GM20000 (cell line): ENCODE measurements at regions not wholly inside any gene's neighbourhood (a gene's known extent, or its start where the extent isn't known, plus 50 kb on each side); places are given as distances from the start of the nearest gene placed in this dataset.

Source experiments
- DNase-seq: peaks from one replicate; pipeline ENCODE4 v3.0.0; 2012; ENCODE audit warnings: low spot score
- TF ChIP-seq, protein P1 (sequence below): IDR thresholded peaks from 2 replicates; pipeline ENCODE4 v1.5.1; 2012; ENCODE audit warnings: mild to moderate bottlenecking, control low read depth; ENCODE audit errors: extremely low read depth, missing control alignments

- TF ChIP-seq, protein P1, sequence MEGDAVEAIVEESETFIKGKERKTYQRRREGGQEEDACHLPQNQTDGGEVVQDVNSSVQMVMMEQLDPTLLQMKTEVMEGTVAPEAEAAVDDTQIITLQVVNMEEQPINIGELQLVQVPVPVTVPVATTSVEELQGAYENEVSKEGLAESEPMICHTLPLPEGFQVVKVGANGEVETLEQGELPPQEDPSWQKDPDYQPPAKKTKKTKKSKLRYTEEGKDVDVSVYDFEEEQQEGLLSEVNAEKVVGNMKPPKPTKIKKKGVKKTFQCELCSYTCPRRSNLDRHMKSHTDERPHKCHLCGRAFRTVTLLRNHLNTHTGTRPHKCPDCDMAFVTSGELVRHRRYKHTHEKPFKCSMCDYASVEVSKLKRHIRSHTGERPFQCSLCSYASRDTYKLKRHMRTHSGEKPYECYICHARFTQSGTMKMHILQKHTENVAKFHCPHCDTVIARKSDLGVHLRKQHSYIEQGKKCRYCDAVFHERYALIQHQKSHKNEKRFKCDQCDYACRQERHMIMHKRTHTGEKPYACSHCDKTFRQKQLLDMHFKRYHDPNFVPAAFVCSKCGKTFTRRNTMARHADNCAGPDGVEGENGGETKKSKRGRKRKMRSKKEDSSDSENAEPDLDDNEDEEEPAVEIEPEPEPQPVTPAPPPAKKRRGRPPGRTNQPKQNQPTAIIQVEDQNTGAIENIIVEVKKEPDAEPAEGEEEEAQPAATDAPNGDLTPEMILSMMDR, result no peak
- DNase-seq, result no peak
Measured at GRCh38 chr2:234247453-234248180, 197.1 kb downstream of the SPP2 start.

DNA sequence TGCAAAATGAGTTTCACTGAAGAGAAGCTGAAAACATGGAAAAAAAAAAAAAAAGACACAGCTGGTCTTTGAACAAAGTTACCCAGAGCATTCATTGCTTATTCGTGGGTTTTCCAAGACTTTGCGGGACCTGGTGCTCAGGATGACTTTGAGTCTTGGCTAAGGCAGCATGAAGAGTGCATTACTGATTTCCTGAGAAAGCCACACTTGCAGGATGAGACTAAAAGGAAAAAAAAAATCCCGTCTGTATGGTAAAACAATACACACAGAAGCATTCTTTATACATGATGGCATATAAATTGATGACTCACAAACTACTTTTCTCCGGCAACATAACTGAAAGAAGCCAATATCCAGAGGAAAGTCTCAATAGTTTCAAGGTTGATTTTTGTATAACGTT, 195.4 kb downstream of the SPP2 start:
- DNase-seq, result no peak
- TF ChIP-seq, protein P1, result no peak

GRCh38 chr2:234243871-234244565, 193.5 kb downstream of the SPP2 start:
- DNase-seq, result no peak
- TF ChIP-seq, protein P1, result no peak

- DNase-seq, result no peak
- TF ChIP-seq, protein P1, result no peak
Measured at GRCh38 chr2:234242459-234242836, 191.9 kb downstream of the SPP2 start.

DNA sequence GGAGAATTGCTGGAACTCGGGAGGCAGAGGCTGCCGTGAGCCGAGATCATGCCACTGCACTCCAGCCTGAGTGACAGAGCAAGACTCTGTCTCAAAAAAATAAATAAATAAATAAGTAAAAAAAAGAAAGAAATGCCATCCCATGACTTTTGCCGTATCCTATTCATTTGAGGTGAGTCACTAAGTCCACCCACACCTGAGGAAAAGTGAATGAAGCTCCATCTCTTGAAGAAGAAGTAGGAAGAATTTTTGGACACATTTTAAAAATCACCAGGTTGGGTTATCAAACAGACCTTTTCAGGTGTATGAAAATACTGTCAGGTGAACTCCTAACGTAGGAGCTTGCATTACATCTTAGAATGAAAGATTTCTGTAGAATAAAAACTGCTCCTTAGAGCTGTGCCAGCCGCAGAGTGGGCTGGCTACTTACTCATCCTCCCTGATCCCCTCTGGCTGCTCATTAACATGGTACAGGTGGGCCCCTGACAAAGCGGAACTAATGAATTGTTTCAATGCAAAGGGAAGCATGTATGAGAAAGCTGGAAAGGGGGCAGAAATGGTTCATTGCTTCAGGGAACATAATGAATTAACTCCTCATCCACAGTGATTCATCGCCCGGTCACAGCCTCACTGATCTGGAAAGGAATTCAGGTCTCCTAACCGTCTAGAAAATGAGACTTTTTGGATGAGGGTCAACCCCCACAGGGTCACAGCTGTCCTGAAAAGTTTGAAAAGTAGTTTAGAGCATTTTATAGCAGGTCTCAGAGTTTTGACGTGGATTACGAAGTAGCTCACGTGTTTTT, 191.4 kb downstream of the SPP2 start:
- TF ChIP-seq, protein P1, result no peak
- DNase-seq, result no peak

DNA sequence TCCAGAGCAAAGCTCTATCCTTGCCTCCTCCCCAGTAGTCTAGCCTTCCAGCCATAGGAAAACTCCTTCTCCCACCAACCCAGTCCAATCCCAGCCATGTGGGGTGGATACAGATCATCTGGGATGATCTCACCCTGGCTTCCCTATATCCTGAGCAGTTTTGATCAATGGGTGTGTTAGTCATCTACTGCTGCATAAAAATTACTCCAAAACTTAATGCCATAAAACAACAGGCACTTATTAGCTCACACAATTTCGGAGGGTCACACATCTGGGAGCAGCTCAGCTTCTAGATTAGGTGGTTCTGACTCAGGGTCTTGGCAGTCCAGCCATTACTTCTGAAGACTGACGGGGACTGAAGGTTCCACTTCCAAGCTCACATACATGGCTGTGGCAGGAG, 190.4 kb downstream of the SPP2 start:
- TF ChIP-seq, protein P1, result no peak

GRCh38 chr2:234235191-234235590, 184.7 kb downstream of the SPP2 start:
- no peak for DNase-seq
- TF ChIP-seq, protein P1, result no peak

More for the DNA sequence above, 190.4 kb downstream of the SPP2 start:
- no peak for DNase-seq
